Urinary bladder (tissue), 3 donors: ENCODE measurements at regions not wholly inside any gene's neighbourhood (a gene's known extent, or its start where the extent isn't known, plus 50 kb on each side); places are given as distances from the start of the nearest gene placed in this dataset.

Experiments
- DNase-seq: peaks from one replicate; pipeline ENCODE4 v3.0.0-alpha.2; 2015; ENCODE audit errors: extremely low spot score
- H3K27ac ChIP-seq: one replicate; pipeline ENCODE4 v1.5.1; 2013; ENCODE audit warnings: low read depth, mild to moderate bottlenecking, moderate library complexity
- H3K36me3 ChIP-seq: one replicate; pipeline ENCODE4 v1.6.1; 2013; ENCODE audit warnings: mild to moderate bottlenecking, moderate library complexity; ENCODE audit not compliant: insufficient read depth
- H3K4me1 ChIP-seq: one replicate; pipeline ENCODE4 v1.6.1; 2013; ENCODE audit warnings: mild to moderate bottlenecking, moderate library complexity; ENCODE audit not compliant: insufficient read depth
- H3K4me3 ChIP-seq: one replicate; pipeline ENCODE4 v1.5.1; 2013; ENCODE audit warnings: low read depth, low read length
- WGBS: extraction: QIAGEN DNeasy Blood & Tissue Kit; methylation state at CpG from one replicate; pipeline ENCODE4 v1.1.7; 2013; 5-methylcytosine and 5-hydroxymethylcytosine counted together
- donor health status: healthy with polysubstance abuse.
- donor health status: healthy.

DNA sequence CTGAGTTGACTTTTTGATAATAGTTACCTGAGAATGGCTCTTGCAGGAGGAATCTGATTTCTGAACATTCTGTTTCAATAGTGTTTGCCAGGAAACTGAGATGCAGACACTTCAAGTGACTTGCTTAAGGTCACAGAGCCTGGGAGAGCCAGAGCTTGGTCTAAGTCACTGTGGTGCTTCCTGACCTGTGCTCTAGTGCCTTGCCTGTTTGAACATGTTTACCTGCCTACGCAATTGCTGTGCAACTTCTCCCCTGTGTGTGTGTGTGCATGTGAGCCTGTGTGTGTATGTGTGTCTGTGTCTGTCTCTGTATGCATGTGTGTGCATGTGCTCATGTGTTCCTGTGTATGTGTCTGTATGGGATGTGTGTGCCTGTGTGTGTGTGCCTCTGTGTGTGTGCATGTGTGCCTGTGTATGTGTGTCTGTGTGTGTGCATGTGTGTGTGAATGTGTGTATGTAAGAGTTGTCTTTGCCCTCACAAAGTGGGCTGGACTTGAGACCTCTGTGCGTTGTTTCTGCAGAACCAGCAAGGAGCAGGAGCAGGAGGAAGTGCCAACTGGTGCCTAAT is 185.8 kb downstream of the GADD45G start:
- WGBS, result 89% methylated on average over 2 of the region's 2 CpGs
- Histone ChIP-seq H3K27ac (no peak overlapping the region), H3K4me3 (no peak overlapping the region), H3K36me3 (no peaks in the 10 kb centered on the region), H3K4me1 (no peaks in the 10 kb centered on the region)
- no peak for DNase-seq

DNA sequence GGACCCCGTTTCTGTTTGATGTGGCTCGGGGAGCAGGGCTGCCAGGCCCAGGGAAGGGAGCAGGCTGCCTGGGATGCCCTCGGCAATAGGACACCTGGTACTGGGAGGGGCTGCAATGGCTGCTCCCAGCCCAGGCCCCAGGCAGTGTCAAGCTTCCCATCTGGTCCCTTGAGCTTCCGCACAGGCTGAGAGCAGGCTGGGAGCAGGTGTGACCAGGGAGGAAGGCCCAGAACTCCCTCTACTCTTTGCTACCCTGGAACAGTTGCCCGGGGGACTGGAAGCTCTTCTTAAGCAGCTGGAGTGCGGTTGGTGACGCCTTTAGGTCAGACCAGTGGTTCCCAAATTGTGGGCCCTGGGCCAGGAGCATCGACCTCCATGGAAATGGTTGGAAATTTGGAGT is 186.9 kb downstream of the GADD45G start:
- no peaks in the 10 kb centered on the region for H3K36me3 ChIP-seq
- no peak overlapping the region for H3K27ac ChIP-seq
- no peak overlapping the region for H3K4me3 ChIP-seq
- WGBS, result 93% methylated on average over 8 of the region's 8 CpGs
- DNase-seq, result no peak
- H3K4me1 ChIP-seq, result no peaks in the 10 kb centered on the region

DNA sequence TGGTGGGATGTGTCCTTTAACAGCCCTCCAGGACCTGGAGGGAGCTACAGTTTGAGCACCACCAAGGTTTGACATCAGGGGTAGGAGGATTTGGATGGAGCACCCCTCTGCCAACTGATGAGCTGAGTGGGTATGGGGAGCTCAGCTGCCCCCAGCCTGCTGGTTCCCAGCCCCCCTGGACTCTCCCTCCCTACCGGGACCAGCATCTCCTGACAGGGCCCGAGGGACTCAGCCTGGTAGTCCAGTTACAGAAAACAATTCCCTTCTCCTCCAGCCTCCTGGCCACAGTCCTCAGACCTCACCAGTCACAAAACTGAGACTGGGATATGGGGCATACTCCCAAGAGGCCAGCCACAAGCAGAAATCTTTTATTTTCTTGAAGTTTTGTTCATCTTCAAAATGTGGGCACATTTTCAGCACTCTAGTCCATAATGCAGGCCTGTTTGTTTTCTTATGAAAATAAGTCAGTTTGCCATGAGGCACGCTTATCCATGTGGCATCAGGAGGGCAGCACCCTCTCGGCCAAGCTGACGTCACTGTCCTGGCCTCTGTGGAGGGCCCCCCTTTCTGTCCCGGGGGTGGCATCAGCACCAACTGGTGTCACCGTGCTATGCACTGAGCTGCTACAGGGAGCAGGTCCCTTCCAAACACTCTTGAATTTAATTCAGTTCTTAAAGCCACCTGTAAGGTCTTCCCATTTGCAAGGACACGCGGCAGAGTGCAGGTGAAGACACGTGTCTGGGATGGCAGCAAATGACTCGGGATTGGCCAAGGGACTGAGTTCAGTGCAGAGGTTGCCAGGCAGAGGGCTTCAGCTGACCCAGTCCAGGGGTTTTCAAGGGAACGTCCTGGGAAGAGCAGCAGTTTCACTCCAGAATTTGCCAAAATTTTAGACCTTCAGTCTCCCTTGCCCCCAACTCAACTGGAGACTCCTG is 187.6 kb downstream of the GADD45G start:
- H3K4me1 ChIP-seq, result no peaks in the 10 kb centered on the region
- no peak overlapping the region for H3K27ac ChIP-seq
- WGBS, result 92% methylated on average over 12 of the region's 12 CpGs
- DNase-seq, result no peak
- no peak overlapping the region for H3K4me3 ChIP-seq
- H3K36me3 ChIP-seq, result no peaks in the 10 kb centered on the region

DNA sequence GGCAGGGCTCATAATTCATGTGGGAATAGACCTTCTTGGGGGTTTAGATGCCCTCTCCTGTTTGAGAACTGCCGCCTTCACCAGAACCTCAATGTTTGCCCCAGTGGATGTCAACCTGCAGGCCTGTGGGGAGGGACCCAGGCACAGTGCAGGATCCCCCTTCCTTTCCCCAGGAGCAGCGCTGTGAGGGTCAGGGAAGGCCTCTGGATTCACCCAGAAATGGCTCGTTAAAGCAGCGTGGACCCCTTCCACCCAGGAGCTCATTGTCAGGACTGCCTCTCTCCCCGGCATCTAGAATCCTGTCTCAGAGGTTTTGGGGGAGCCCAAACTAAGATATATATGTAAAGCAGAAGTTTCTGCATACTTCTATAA is 188.3 kb downstream of the GADD45G start:
- H3K4me1 ChIP-seq, result no peaks in the 10 kb centered on the region
- H3K4me3 ChIP-seq, result no peak overlapping the region
- no peak for DNase-seq
- no peak overlapping the region for H3K27ac ChIP-seq
- H3K36me3 ChIP-seq, result no peaks in the 10 kb centered on the region
- WGBS, result 96% methylated on average over 5 of the region's 5 CpGs

DNA sequence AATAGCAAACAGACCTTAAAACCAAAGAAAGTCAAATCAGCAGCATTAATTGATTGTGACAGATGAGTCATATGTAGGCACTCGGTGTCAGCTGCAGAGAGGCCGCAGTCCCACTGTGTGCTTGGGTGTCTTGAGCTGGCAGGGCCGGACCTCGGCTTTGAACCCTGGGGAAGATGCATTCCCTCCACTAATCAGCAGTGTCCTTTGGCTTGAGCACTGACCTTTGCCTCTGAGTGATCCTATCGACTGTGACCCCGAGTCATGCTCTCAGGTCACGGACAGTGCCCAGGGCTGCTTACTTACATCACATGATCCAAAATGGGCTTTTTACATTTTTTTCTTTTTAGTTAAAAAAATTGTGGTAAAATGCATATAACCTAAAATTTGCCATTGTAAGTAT is 188.7 kb downstream of the GADD45G start:
- no peak overlapping the region for H3K27ac ChIP-seq
- WGBS, result 90% methylated on average over 7 of the region's 7 CpGs
- H3K4me1 ChIP-seq, result no peaks in the 10 kb centered on the region
- H3K36me3 ChIP-seq, result no peaks in the 10 kb centered on the region
- no peak overlapping the region for H3K4me3 ChIP-seq
- DNase-seq, result no peak

DNA sequence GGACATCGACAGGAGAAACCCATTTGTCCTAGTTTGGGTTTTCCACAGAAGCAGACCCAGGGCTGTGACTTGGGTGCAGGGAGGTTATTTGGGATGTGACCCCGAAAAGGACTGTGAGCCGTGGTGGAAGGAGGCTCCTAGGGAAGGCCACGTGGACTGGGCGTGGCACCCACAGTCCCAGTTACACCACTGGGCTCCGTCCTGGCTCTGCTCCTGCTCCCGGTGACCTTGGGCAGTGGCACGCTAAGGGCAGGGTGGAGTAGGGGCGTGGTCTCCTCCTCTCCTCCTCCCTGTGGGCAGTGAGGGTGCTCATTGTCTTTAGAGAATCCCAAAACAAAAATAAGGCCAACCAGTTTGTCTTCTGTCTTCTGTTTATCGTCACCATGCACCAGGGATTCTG is 190.1 kb downstream of the GADD45G start:
- no peak for DNase-seq
- no peak overlapping the region for H3K27ac ChIP-seq
- no peaks in the 10 kb centered on the region for H3K36me3 ChIP-seq
- H3K4me3 ChIP-seq, result no peak overlapping the region
- WGBS, result 89% methylated on average over 10 of the region's 10 CpGs
- H3K4me1 ChIP-seq, result no peaks in the 10 kb centered on the region

DNA sequence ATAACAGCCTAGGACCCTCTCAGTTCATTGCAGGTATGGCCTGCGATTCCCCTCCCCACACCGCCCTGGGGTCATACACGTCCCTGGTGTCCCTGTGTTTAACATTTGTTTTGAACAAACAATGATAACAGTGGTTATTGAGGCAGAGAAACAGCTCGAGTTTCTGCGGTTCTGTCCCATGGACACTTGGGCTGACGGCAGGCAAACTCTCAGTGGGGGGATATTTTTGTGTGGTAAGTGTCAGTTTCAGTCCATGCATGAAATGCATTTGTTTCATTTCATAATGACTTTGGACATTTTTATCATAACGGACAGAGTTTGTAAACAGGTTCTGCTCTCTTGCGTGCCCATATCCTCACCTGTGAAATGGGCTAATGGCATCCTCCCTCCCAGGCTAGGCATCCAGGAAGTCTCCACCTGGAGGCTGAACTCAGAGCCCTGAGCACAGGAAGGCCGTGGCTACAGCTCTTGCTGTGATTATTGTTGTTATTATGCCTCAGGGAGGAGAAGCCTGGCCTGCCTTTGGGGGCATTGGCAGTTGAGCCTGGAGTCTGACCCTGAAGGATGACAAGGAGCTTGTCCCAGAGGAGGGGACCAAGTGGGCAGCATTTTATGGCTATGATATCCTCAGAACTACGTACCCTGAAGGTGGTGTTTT is 190.9 kb downstream of the GADD45G start:
- H3K27ac ChIP-seq, result no peak overlapping the region
- H3K36me3 ChIP-seq, result no peaks in the 10 kb centered on the region
- no peak overlapping the region for H3K4me3 ChIP-seq
- DNase-seq, result no peak
- no peaks in the 10 kb centered on the region for H3K4me1 ChIP-seq
- 90% methylated on average over 10 of the region's 10 CpGs for WGBS

DNA sequence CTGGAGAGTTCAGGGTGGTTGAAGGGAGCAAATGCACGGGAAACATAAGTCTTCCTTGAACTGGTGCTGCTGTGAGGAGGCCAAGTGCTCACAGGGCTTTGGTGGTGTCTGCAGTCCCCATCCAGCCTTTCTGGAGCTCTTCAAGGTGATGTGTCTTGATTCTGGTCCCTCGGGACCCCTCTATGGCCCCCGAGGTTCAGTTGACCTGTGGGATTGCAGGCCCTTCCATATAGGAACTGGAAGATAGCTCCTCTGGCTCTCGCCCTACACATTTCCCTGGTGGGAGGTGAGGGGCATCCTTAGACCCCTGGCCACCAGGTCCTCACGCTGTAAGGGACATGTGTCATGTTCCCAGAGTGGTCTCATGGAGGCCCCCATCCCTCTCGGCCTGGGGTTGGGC is 191.8 kb downstream of the GADD45G start:
- DNase-seq, result no peak
- H3K4me1 ChIP-seq, result no peaks in the 10 kb centered on the region
- H3K36me3 ChIP-seq, result no peaks in the 10 kb centered on the region
- 84% methylated on average over 6 of the region's 6 CpGs for WGBS
- H3K27ac ChIP-seq, result no peak overlapping the region
- H3K4me3 ChIP-seq, result no peak overlapping the region

DNA sequence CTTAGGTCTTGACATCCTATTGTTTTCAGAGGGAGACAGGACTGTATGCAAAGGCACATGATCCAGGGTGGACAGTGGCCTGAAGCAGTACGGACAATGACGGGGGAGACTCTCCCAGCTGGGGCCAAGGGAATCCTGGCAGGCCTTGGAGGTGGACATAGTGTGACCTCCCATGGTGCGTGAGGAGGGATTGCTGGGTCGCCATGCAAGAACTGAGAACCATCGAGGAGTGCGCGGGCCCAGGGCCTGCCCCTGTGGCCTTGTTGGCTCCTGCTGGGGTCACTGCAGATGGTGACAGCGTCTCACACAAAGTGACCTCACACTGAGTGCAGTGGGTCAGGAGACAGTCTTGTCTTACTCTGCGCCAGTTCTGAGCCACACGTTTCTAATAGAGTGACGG is 192.4 kb downstream of the GADD45G start:
- 97% methylated on average over 11 of the region's 11 CpGs for WGBS
- Histone ChIP-seq H3K36me3 (no peaks in the 10 kb centered on the region), H3K4me3 (no peak overlapping the region), H3K4me1 (no peaks in the 10 kb centered on the region), H3K27ac (no peak overlapping the region)
- DNase-seq, result no peak

DNA sequence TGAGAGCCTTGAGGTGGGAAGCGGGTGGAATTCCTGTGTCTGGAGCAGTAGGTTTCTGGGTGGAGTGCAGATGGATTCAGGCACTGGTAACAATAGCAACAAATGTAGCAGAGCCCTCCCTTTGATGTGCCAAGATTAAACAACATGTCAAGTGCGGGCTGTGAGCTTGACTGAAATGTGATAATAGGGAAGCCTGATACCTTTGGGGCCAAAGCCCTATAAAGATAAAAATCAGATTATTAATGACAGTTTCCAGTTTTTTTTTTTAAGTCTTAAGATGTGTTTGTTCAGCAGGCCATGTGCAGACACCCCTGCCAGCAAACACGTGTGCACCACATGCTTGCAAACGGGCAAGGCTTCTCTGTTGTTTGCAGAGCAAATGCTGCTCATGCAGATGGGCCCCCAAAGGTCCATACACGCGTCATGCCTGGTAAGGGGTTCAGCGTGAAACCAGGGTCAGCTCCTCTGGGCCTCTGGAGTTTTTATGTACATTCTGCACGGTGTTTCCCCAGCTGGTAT is 193.2 kb downstream of the GADD45G start:
- H3K27ac ChIP-seq, result no peak overlapping the region
- H3K4me3 ChIP-seq, result no peak overlapping the region
- no peaks in the 10 kb centered on the region for H3K4me1 ChIP-seq
- no peaks in the 10 kb centered on the region for H3K36me3 ChIP-seq
- DNase-seq, result no peak
- 62% methylated on average over 8 of the region's 8 CpGs for WGBS

DNA sequence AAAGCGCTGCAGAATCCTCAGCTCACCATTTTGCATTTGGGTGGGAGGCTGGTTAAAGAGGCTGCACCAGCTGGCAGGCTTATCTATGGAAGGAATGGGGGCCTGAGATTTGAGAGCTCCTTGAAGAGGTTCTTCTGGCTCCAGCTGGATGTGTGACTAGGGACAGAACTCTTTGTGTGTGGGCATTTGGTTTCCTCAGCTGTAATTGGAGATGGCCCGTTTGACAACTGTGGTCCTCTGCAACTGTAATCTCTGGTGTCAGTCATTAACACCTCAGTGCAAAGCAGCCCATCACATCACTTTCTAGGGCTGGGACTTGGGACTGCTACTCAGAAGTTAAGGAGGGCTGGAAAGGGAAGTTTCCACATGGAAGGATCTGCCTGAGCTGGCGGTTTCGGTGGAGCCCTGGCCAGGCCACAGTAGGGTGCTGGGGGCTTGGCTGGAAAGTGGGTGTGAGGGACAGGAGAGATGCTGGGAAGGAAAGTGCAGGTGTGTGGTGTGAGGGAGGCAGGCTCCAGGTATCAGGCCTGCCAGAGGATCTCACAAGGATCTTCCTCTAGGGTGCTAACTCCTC is 193.8 kb downstream of the GADD45G start:
- Histone ChIP-seq H3K4me1 (no peaks in the 10 kb centered on the region), H3K4me3 (no peak overlapping the region), H3K27ac (no peak overlapping the region), H3K36me3 (no peaks in the 10 kb centered on the region)
- no peak for DNase-seq
- 95% methylated on average over 4 of the region's 4 CpGs for WGBS

DNA sequence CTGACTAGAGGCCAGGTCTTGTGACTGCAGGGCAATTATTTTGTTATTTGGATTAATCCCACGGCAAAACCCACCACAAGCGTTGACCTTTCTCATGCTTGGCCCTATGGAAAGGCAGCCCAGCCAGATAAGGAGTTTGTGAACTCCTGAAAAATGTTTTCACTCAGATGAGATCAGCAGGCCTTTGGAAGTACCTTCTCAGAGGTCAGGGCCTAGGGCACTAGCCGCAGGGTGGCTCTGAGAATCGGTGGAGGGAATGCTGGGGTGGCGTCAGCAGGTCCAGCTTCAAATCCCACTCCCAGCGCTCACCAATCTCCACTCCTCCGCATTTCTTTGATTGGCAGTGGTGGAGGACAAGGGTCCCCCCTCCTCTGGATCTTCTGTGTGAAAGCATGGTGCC is 194.4 kb downstream of the GADD45G start:
- H3K27ac ChIP-seq, result no peak overlapping the region
- 97% methylated on average over 7 of the region's 7 CpGs for WGBS
- no peak for DNase-seq
- no peaks in the 10 kb centered on the region for H3K4me1 ChIP-seq
- H3K4me3 ChIP-seq, result no peak overlapping the region
- no peaks in the 10 kb centered on the region for H3K36me3 ChIP-seq

DNA sequence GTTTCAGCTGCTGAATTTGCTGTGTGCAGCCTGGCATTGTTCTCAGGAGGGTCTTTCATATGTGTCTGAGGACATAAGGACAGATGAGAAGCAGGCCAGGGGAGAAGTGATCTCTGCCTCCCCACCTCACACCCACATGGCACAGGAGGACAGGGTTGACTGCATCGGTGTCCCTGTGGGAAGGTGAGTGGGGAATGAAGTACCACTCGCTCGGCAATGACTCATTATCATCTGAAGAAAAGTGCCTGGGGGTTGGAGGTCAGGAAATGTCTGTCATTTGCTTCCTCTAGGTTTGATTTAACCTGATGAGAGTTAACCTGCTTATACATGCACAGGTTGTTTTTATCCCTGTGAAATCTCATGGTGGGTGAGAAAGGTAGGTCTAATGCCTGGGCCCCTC is 195.0 kb downstream of the GADD45G start:
- Histone ChIP-seq H3K27ac (no peak overlapping the region), H3K36me3 (no peaks in the 10 kb centered on the region), H3K4me1 (no peaks in the 10 kb centered on the region), H3K4me3 (no peak overlapping the region)
- no peak for DNase-seq
- 90% methylated on average over 3 of the region's 3 CpGs for WGBS

DNA sequence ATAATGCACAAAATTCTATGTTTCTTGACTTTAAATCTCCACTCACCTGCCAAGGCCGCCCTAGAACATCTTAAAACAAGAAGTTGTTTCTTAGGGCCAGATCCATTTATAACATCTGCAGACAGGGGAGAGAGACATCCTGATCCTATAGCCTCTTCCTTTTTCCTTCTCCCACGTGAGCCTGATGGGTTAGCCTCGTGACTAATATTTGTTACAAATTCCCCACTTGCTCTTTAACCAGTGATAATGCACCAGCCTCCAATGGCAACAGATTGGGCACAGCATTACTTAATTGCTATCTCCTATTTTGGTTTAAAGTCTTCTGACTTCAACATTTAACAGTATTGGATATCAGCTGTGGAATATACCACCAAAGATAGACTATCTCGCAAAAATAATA is 196.5 kb downstream of the GADD45G start:
- Histone ChIP-seq H3K36me3 (no peaks in the 10 kb centered on the region), H3K4me1 (no peaks in the 10 kb centered on the region), H3K4me3 (no peak overlapping the region), H3K27ac (no peak overlapping the region)
- DNase-seq, result no peak
- WGBS, result 83% methylated on average over 4 of the region's 4 CpGs
